HT1080 (cell line): ENCODE measurements at regions not wholly inside any gene's neighbourhood (a gene's known extent, or its start where the extent isn't known, plus 50 kb on each side); places are given as distances from the start of the nearest gene placed in this dataset.
"Not testable (repeated sequence)": the region's sequence is repeated elsewhere in the genome, so short reads cannot be mapped to it uniquely, and the experiment has no call there.

Source experiments
- DNase-seq: peaks from one replicate; pipeline ENCODE4 v3.0.0-alpha.2; 2015; ENCODE audit warnings: low read depth

GRCh38 chr7:26424319-26424718 is 132.7 kb downstream of the SNX10 start:
- not testable (repeated sequence) for DNase-seq

GRCh38 chr7:26425655-26426054 is 134.0 kb downstream of the SNX10 start:
- no peak for DNase-seq

GRCh38 chr7:26426096-26426495 is 134.4 kb downstream of the SNX10 start:
- DNase-seq: no peak

GRCh38 chr7:26428571-26428970 is 136.9 kb downstream of the SNX10 start:
- DNase-seq: no peak

- peak; percentile 46 for DNase-seq
Observed at GRCh38 chr7:26429168-26429567, 137.5 kb downstream of the SNX10 start.

- DNase-seq: no peak
Observed at GRCh38 chr7:26434974-26435373, 143.3 kb downstream of the SNX10 start.

GRCh38 chr7:26437003-26437532 is 145.4 kb downstream of the SNX10 start:
- DNase-seq: no peak

GRCh38 chr7:26438078-26438477 is 146.4 kb downstream of the SNX10 start:
- DNase-seq: no peak

- no peak for DNase-seq
Observed at GRCh38 chr7:26439521-26440232, 148.0 kb downstream of the SNX10 start.

- DNase-seq: no peak
Observed at GRCh38 chr7:26440233-26441001, 148.8 kb downstream of the SNX10 start.

GRCh38 chr7:26441002-26441521 is 149.4 kb downstream of the SNX10 start:
- no peak for DNase-seq

- DNase-seq: no peak
Observed at GRCh38 chr7:26441611-26442277, 150.1 kb downstream of the SNX10 start.

- DNase-seq: no peak
Observed at GRCh38 chr7:26443006-26443405, 151.3 kb downstream of the SNX10 start.

GRCh38 chr7:26443751-26444150 is 152.1 kb downstream of the SNX10 start:
- DNase-seq: no peak

- DNase-seq: no peak
Observed at GRCh38 chr7:26444555-26444954, 152.9 kb downstream of the SNX10 start.

- no peak for DNase-seq
Observed at GRCh38 chr7:26447116-26447515, 155.5 kb downstream of the SNX10 start.

GRCh38 chr7:26449175-26450165 is 157.8 kb downstream of the SNX10 start:
- DNase-seq: peak; percentile 92

- DNase-seq: no peak
Observed at GRCh38 chr7:26451997-26452396, 160.3 kb downstream of the SNX10 start.

- peak; percentile 89 for DNase-seq
Observed at GRCh38 chr7:26454180-26454579, 162.5 kb downstream of the SNX10 start.

GRCh38 chr7:26457696-26458327 is 166.2 kb downstream of the SNX10 start:
- DNase-seq: no peak
